ENCODE measurements at regions not wholly inside any gene's neighbourhood (a gene's known extent, or its start where the extent isn't known, plus 50 kb on each side); places are given as distances from the start of the nearest gene placed in this dataset.

DNA sequence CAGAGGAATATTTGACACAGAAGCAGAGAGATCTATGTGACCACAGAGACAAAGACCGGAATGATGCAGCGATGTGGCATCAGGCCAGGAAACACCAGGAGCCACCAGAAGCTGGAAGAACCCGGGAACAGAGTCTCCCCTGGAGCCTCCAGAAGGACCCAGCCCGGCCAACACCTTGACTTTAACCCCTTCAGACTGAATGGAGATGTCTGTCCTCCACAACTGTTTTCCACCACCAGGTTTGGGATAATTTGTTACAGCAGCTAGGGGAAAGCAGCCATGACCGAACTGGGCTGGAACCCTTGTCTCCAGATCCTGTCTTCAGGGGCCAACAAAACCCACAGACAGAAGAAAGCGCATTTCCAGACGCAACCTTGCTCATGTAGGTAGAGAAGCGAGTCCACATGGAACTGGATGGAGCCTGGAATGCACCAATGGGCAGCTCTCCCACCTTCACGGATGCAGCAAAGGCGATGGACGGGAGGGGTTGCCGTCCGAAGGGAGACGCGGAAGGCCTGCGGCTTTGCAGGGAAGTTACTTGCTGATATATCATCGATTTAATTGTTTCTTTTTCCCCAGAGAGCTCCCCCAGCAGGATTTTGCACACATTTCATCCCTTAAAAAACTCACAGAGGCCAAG lies 396.6 kb downstream of the NPHP4 start:
- Mint-ChIP-seq H3K9me3 (peaks cover 16% of the 10 kb centered on the region), H3K36me3 (no peaks in the 10 kb centered on the region), H3K27ac (peak overlapping the region; percentile 57), H3K27me3 (ENCODE audit: insufficient read depth, low read depth) (peaks cover 5% of the 10 kb centered on the region), H3K4me3 (no peak overlapping the region), H3K4me1 (peaks cover 41% of the 10 kb centered on the region)
- H2AFZ ChIP-seq (replicated peaks) = no peak overlapping the region
- no peak for DNase-seq (ENCODE audit: low spot score)
- H4K20me1 ChIP-seq (ENCODE audit: low read depth) = no peaks in the 10 kb centered on the region
- TF ChIP-seq EZH2 (IDR thresholded peaks at IDR 0.05) (no peak), EZH2phosphoT487 (IDR thresholded peaks at IDR 0.05) (no peak)
- TF ChIP-seq, protein P1, sequence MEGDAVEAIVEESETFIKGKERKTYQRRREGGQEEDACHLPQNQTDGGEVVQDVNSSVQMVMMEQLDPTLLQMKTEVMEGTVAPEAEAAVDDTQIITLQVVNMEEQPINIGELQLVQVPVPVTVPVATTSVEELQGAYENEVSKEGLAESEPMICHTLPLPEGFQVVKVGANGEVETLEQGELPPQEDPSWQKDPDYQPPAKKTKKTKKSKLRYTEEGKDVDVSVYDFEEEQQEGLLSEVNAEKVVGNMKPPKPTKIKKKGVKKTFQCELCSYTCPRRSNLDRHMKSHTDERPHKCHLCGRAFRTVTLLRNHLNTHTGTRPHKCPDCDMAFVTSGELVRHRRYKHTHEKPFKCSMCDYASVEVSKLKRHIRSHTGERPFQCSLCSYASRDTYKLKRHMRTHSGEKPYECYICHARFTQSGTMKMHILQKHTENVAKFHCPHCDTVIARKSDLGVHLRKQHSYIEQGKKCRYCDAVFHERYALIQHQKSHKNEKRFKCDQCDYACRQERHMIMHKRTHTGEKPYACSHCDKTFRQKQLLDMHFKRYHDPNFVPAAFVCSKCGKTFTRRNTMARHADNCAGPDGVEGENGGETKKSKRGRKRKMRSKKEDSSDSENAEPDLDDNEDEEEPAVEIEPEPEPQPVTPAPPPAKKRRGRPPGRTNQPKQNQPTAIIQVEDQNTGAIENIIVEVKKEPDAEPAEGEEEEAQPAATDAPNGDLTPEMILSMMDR (IDR thresholded peaks at IDR 0.05) = no peak
- H3K9ac ChIP-seq = no peak overlapping the region
- no peak overlapping the region for H3K27ac ChIP-seq
- no peaks in the 10 kb centered on the region for H3K27me3 ChIP-seq
- H3K79me2 ChIP-seq (ENCODE audit: low read depth) = no peaks in the 10 kb centered on the region
- no peak overlapping the region for H3K4me3 ChIP-seq
- peaks cover 19% of the 10 kb centered on the region for H3K4me1 ChIP-seq
- peaks cover 5% of the 10 kb centered on the region for H3K9me3 ChIP-seq (ENCODE audit: low read depth)
- peaks cover 8% of the 10 kb centered on the region for H3F3A ChIP-seq (ENCODE audit: low read depth)
- no peak overlapping the region for H3K4me2 ChIP-seq
- no peaks in the 10 kb centered on the region for H3K36me3 ChIP-seq

DNA sequence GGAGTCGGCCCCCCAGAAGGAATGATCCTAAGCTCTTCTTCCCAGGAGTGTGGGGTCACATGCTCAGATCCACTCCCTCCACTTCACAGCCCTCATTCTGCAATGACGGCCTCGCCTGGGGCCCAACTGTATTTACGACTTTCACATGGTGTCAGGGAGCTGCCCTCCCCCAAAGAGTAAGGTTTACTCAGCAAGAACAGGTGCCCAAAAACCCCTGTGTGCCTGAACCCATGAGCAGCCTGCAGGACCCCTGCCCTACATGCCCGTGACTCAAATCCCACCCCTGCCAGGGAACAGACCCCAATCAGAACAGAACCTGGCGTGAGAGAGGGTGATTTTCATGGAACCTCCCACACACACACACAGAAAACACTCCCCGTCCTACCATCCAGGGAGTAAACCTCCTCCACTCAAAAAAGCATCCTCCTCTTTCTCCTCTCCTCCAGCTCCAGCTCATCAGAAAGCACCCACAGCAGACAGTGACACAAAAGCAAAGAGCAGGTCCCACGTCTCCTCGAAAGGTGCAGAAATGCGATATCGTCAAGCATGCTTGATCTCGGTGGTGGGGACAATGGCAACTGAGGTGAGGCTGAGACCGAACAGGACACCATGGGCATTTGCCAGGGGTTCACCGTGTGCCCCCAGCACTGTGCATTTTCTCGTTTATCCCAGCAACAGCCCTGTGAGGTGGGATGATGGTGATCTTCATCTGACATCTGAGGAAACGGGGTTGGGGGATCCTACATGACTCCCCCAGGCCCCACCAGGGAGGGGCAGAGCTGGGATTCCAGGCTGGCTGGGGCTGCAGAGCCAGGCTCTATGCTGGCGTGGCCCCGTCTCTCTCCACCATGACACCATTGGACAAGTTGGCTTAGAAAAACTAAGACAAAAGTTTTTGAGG lies 397.9 kb downstream of the NPHP4 start:
- Histone ChIP-seq H3F3A (ENCODE audit: low read depth) (peaks cover 8% of the 10 kb centered on the region), H3K4me2 (no peak overlapping the region), H3K79me2 (ENCODE audit: low read depth) (no peaks in the 10 kb centered on the region), H3K36me3 (no peaks in the 10 kb centered on the region), H3K9me3 (ENCODE audit: low read depth) (peaks cover 9% of the 10 kb centered on the region), H3K27me3 (no peaks in the 10 kb centered on the region), H3K27ac (no peak overlapping the region), H3K4me1 (peaks cover 13% of the 10 kb centered on the region), H4K20me1 (ENCODE audit: low read depth) (no peaks in the 10 kb centered on the region), H3K9ac (no peak overlapping the region), H3K4me3 (no peak overlapping the region), H2AFZ (replicated peaks) (no peak overlapping the region)
- no peak for TF ChIP-seq EZH2phosphoT487 (IDR thresholded peaks at IDR 0.05)
- TF ChIP-seq EZH2 (IDR thresholded peaks at IDR 0.05) = no peak
- TF ChIP-seq, protein P1 (IDR thresholded peaks at IDR 0.05) = no peak
- DNase-seq (ENCODE audit: low spot score) = no peak
- Mint-ChIP-seq H3K4me1 (peaks cover 32% of the 10 kb centered on the region), H3K36me3 (no peaks in the 10 kb centered on the region), H3K27ac (no peak overlapping the region), H3K9me3 (peaks cover 24% of the 10 kb centered on the region), H3K4me3 (no peak overlapping the region), H3K27me3 (ENCODE audit: insufficient read depth, low read depth) (peaks cover 5% of the 10 kb centered on the region)

- Mint-ChIP-seq H3K27ac (no peak overlapping the region), H3K4me3 (no peak overlapping the region), H3K36me3 (no peaks in the 10 kb centered on the region), H3K9me3 (peaks cover 24% of the 10 kb centered on the region), H3K4me1 (peaks cover 3% of the 10 kb centered on the region), H3K27me3 (ENCODE audit: insufficient read depth, low read depth) (no peaks in the 10 kb centered on the region)
- Histone ChIP-seq H2AFZ (replicated peaks) (no peak overlapping the region), H3K9ac (no peak overlapping the region), H3K4me1 (no peaks in the 10 kb centered on the region), H3F3A (ENCODE audit: low read depth) (no peaks in the 10 kb centered on the region), H4K20me1 (ENCODE audit: low read depth) (no peaks in the 10 kb centered on the region), H3K36me3 (no peaks in the 10 kb centered on the region), H3K9me3 (ENCODE audit: low read depth) (peaks cover 9% of the 10 kb centered on the region), H3K4me3 (no peak overlapping the region), H3K4me2 (no peak overlapping the region), H3K27ac (no peak overlapping the region), H3K79me2 (ENCODE audit: low read depth) (no peaks in the 10 kb centered on the region), H3K27me3 (no peaks in the 10 kb centered on the region)
- DNase-seq (ENCODE audit: low spot score) = no peak
- TF ChIP-seq, protein P1 (IDR thresholded peaks at IDR 0.05) = no peak
- TF ChIP-seq EZH2 (IDR thresholded peaks at IDR 0.05) = no peak
- TF ChIP-seq EZH2phosphoT487 (IDR thresholded peaks at IDR 0.05) = no peak
Measured at GRCh38 chr1:5590717-5591116, 401.5 kb downstream of the NPHP4 start.

Measured in neural progenitor cell (in vitro differentiated cells).